CD4-positive, alpha-beta memory T cell (primary cell): ENCODE measurements at regions not wholly inside any gene's neighbourhood (a gene's known extent, or its start where the extent isn't known, plus 50 kb on each side); places are given as distances from the start of the nearest gene placed in this dataset.
"Not testable (repeated sequence)": the region's sequence is repeated elsewhere in the genome, so short reads cannot be mapped to it uniquely, and the experiment has no call there.

Experiments used
- CTCF ChIA-PET: fragments of 350-600 bp; sonication (Branson Sonifier 250); formaldehyde crosslinking; loops from one replicate; lab custom pipeline; 2021; ENCODE audit warnings: inconsistent platforms; ENCODE audit not compliant: partially characterized antibody; lab: Charles Lee
- POLR2A ChIA-PET: fragments of 350-600 bp; sonication (Branson Sonifier 250); formaldehyde crosslinking; loops from one replicate; lab custom pipeline; 2021; ENCODE audit not compliant: partially characterized antibody; lab: Charles Lee
- DNase-seq, 5 donors: peaks; one replicate each; pipeline versions ENCODE4 v3.0.0 to v3.0.0-alpha.2; 2020 to 2022; ENCODE audit warnings: mixed read lengths in 1 of 5
- H3K27ac ChIP-seq: one replicate; pipeline ENCODE4 v1.7.0; 2013; ENCODE audit warnings: low read depth, low read length
- H3K27me3 ChIP-seq: 2 replicates; pipeline ENCODE4 v1.7.0; 2013; ENCODE audit warnings: mild to moderate bottlenecking, low read length, moderate library complexity; ENCODE audit not compliant: insufficient read depth
- H3K36me3 ChIP-seq: 2 replicates; pipeline ENCODE4 v1.7.0; 2013; ENCODE audit warnings: mild to moderate bottlenecking, low read length, moderate library complexity; ENCODE audit not compliant: insufficient read depth
- H3K4me1 ChIP-seq: 2 replicates; pipeline ENCODE4 v1.7.0; 2013; ENCODE audit warnings: mild to moderate bottlenecking, low read length, moderate library complexity; ENCODE audit not compliant: insufficient read depth
- H3K4me3 ChIP-seq, 2 donors: one replicate each; pipeline ENCODE4 v1.7.0; 2013; ENCODE audit warnings: low read length in 2 of 2, mild to moderate bottlenecking in 1 of 2
- H3K9me3 ChIP-seq, 2 donors: one replicate each; pipeline ENCODE4 v1.7.0; 2013; ENCODE audit warnings: low read length in 2 of 2, control low read depth in 1 of 2; ENCODE audit not compliant: control insufficient read depth in 1 of 2
- H3K27ac Mint-ChIP-seq, 7 donors: one replicate each; pipeline ENCODE4 v1.8.0; 2020 to 2021; ENCODE audit warnings: mixed read lengths in 7 of 7, mild to moderate bottlenecking in 6 of 7, inconsistent platforms in 3 of 7, moderate library complexity in 3 of 7
- H3K27me3 Mint-ChIP-seq, 2 donors: one replicate each; pipeline ENCODE4 v1.8.0; 2020 to 2021; ENCODE audit warnings: mixed read lengths in 2 of 2
- H3K36me3 Mint-ChIP-seq, 2 donors: one replicate each; pipeline ENCODE4 v1.8.0; 2020 to 2021; ENCODE audit warnings: mixed read lengths in 2 of 2, inconsistent platforms in 1 of 2, mild to moderate bottlenecking in 1 of 2
- H3K4me1 Mint-ChIP-seq, 4 donors: one replicate each; pipeline ENCODE4 v1.8.0; 2020 to 2021; ENCODE audit warnings: mixed read lengths in 4 of 4, mild to moderate bottlenecking in 1 of 4
- H3K4me3 Mint-ChIP-seq, 8 donors: one replicate each; pipeline ENCODE4 v1.8.0; 2020 to 2021; ENCODE audit warnings: mixed read lengths in 8 of 8, mild to moderate bottlenecking in 7 of 8, moderate library complexity in 6 of 8, inconsistent platforms in 3 of 8
- H3K9me3 Mint-ChIP-seq, 8 donors: one replicate each; pipeline ENCODE4 v1.8.0; 2020 to 2021; ENCODE audit warnings: mixed read lengths in 8 of 8, mild to moderate bottlenecking in 5 of 8, inconsistent platforms in 3 of 8, moderate library complexity in 1 of 8
- intact Hi-C: fragments of 100-400 bp; cut with micrococcal nuclease; formaldehyde crosslinking; loops from one replicate; pipeline ENCODE4 v1.15.1; 2023

- CTCF ChIA-PET, H3K4me3 Mint-ChIP-seq, POLR2A ChIA-PET, H3K36me3 Mint-ChIP-seq, H3K4me1 ChIP-seq, H3K36me3 ChIP-seq, H3K27me3 Mint-ChIP-seq, H3K4me3 ChIP-seq, H3K9me3 ChIP-seq, H3K9me3 Mint-ChIP-seq, H3K4me1 Mint-ChIP-seq, H3K27ac ChIP-seq, H3K27me3 ChIP-seq, intact Hi-C loops, DNase-seq, H3K27ac Mint-ChIP-seq: not testable (repeated sequence)
These were observed 750.6 kb downstream of the PRIM2 start for GRCh38 chr6:58067867-58068548.

- no peak for DNase-seq
- no peak overlapping the region for H3K27ac ChIP-seq
- no peak overlapping the region for H3K4me3 Mint-ChIP-seq
- ChIA-PET CTCF (no interaction called here), POLR2A (no interaction called here)
- H3K27me3 ChIP-seq: no peaks in the 10 kb centered on the region
- peaks cover 0 to 2% (median 0%) of the 10 kb centered on the region in 8 donors for H3K9me3 Mint-ChIP-seq
- H3K4me1 Mint-ChIP-seq: no peaks in the 10 kb centered on the region
- H3K36me3 ChIP-seq: no peaks in the 10 kb centered on the region
- H3K27me3 Mint-ChIP-seq: no peaks in the 10 kb centered on the region
- no peaks in the 10 kb centered on the region for H3K36me3 Mint-ChIP-seq
- no peak overlapping the region for H3K4me3 ChIP-seq
- H3K27ac Mint-ChIP-seq: no peak overlapping the region
- no peaks in the 10 kb centered on the region for H3K4me1 ChIP-seq
- intact Hi-C loops: no loop called here
- no peaks in the 10 kb centered on the region for H3K9me3 ChIP-seq
These were observed 755.8 kb downstream of the PRIM2 start for GRCh38 chr6:58073263-58073662.

- H3K9me3 ChIP-seq, H3K4me1 Mint-ChIP-seq, POLR2A ChIA-PET, H3K4me3 ChIP-seq, CTCF ChIA-PET, DNase-seq, intact Hi-C loops, H3K4me1 ChIP-seq, H3K27ac Mint-ChIP-seq, H3K27me3 Mint-ChIP-seq, H3K27me3 ChIP-seq, H3K27ac ChIP-seq, H3K9me3 Mint-ChIP-seq, H3K36me3 Mint-ChIP-seq, H3K36me3 ChIP-seq, H3K4me3 Mint-ChIP-seq: not testable (repeated sequence)
These were observed 772.6 kb downstream of the PRIM2 start for GRCh38 chr6:58090067-58090466.

GRCh38 chr6:58097251-58097650, 779.8 kb downstream of the PRIM2 start:
- H3K27me3 ChIP-seq, H3K4me3 Mint-ChIP-seq, H3K36me3 Mint-ChIP-seq, CTCF ChIA-PET, H3K27me3 Mint-ChIP-seq, POLR2A ChIA-PET, H3K27ac ChIP-seq, DNase-seq, H3K27ac Mint-ChIP-seq, H3K9me3 Mint-ChIP-seq, H3K9me3 ChIP-seq, H3K4me1 ChIP-seq, intact Hi-C loops, H3K4me1 Mint-ChIP-seq, H3K36me3 ChIP-seq, H3K4me3 ChIP-seq: not testable (repeated sequence)

- no peaks in the 10 kb centered on the region for H3K9me3 ChIP-seq
- DNase-seq: no peak
- Mint-ChIP-seq H3K9me3 (peaks cover 0 to 4% (median 0%) of the 10 kb centered on the region in 8 donors), H3K4me1 (peaks cover 0 to 1% (median 0%) of the 10 kb centered on the region in 4 donors), H3K4me3 (no peak overlapping the region), H3K27ac (no peak overlapping the region), H3K36me3 (no peaks in the 10 kb centered on the region), H3K27me3 (no peaks in the 10 kb centered on the region)
- CTCF ChIA-PET: no interaction called here
- H3K4me1 ChIP-seq: no peaks in the 10 kb centered on the region
- H3K27me3 ChIP-seq: no peaks in the 10 kb centered on the region
- no peak overlapping the region for H3K27ac ChIP-seq
- POLR2A ChIA-PET: no interaction called here
- no peak overlapping the region for H3K4me3 ChIP-seq
- H3K36me3 ChIP-seq: no peaks in the 10 kb centered on the region
- intact Hi-C loops: no loop called here
These were observed 796.5 kb downstream of the PRIM2 start for GRCh38 chr6:58113960-58114359.

- H3K36me3 Mint-ChIP-seq, intact Hi-C loops, H3K9me3 Mint-ChIP-seq: not testable (repeated sequence)
These were observed 799.7 kb downstream of the PRIM2 start for GRCh38 chr6:58117162-58117561.

GRCh38 chr6:58121616-58122015, 804.2 kb downstream of the PRIM2 start:
- intact Hi-C loops, H3K36me3 ChIP-seq, H3K4me3 ChIP-seq, H3K4me3 Mint-ChIP-seq, H3K27ac ChIP-seq, H3K4me1 Mint-ChIP-seq, H3K4me1 ChIP-seq, H3K9me3 ChIP-seq, H3K27me3 ChIP-seq, H3K36me3 Mint-ChIP-seq, POLR2A ChIA-PET, CTCF ChIA-PET, H3K27me3 Mint-ChIP-seq, H3K9me3 Mint-ChIP-seq, H3K27ac Mint-ChIP-seq, DNase-seq: not testable (repeated sequence)

More at GRCh38 chr6:58117162-58117561, 799.7 kb downstream of the PRIM2 start:
- H3K4me1 Mint-ChIP-seq, CTCF ChIA-PET, H3K9me3 ChIP-seq, POLR2A ChIA-PET, DNase-seq, H3K4me3 Mint-ChIP-seq, H3K27ac ChIP-seq, H3K27me3 Mint-ChIP-seq, H3K4me1 ChIP-seq, H3K4me3 ChIP-seq, H3K27me3 ChIP-seq, H3K27ac Mint-ChIP-seq, H3K36me3 ChIP-seq: not testable (repeated sequence)

- H3K27me3 Mint-ChIP-seq, POLR2A ChIA-PET, H3K27me3 ChIP-seq, H3K4me3 Mint-ChIP-seq, intact Hi-C loops, H3K4me1 ChIP-seq, H3K27ac ChIP-seq, H3K9me3 Mint-ChIP-seq, H3K4me3 ChIP-seq, CTCF ChIA-PET, H3K4me1 Mint-ChIP-seq, H3K36me3 Mint-ChIP-seq, DNase-seq, H3K36me3 ChIP-seq, H3K27ac Mint-ChIP-seq, H3K9me3 ChIP-seq: not testable (repeated sequence)
These were observed 806.3 kb downstream of the PRIM2 start for GRCh38 chr6:58123770-58124169.
